Left ventricle myocardium inferior (tissue), 1 donor: ENCODE measurements at regions not wholly inside any gene's neighbourhood (a gene's known extent, or its start where the extent isn't known, plus 50 kb on each side); places are given as distances from the start of the nearest gene placed in this dataset.

ENCODE experiments used
- DNase-seq: peaks from one replicate; pipeline ENCODE4 v3.0.0-alpha.2; 2020
- H3K27ac ChIP-seq: fragments of 200-600 bp; replicated peaks from 2 replicates; pipeline ENCODE4 v1.8.0; 2021
- H3K27me3 ChIP-seq: fragments of 200-600 bp; 2 replicates; pipeline ENCODE4 v1.8.0; 2021; ENCODE audit warnings: low read depth
- H3K36me3 ChIP-seq: fragments of 200-600 bp; 2 replicates; pipeline ENCODE4 v1.8.0; 2021
- H3K4me1 ChIP-seq: fragments of 200-600 bp; 2 replicates; pipeline ENCODE4 v1.8.0; 2021
- H3K4me3 ChIP-seq: fragments of 200-600 bp; 2 replicates; pipeline ENCODE4 v1.8.0; 2021; ENCODE audit warnings: mild to moderate bottlenecking, moderate library complexity
- H3K9me3 ChIP-seq: fragments of 200-600 bp; replicated peaks from 2 replicates; pipeline ENCODE4 v1.8.0; 2021
- CTCF ChIP-seq: fragments of 200-600 bp; IDR thresholded peaks from 2 replicates; pipeline ENCODE4 v1.8.0; 2021; ENCODE audit warnings: antibody characterized with exemption, mild to moderate bottlenecking, borderline replicate concordance
- intact Hi-C: fragments of 100-400 bp; cut with micrococcal nuclease; formaldehyde crosslinking; loops from one replicate; pipeline ENCODE4 v1.11.0; 2022
- donor health status: DM: no; HTN: yes; CAD: no; lungs with severe emphysema.

GRCh38 chr18:78410094-78410786, 569.4 kb upstream of the SALL3 start:
- Histone ChIP-seq H3K27ac (no peak overlapping the region), H3K36me3 (no peaks in the 10 kb centered on the region), H3K4me1 (no peaks in the 10 kb centered on the region), H3K4me3 (no peak overlapping the region), H3K9me3 (no peaks in the 10 kb centered on the region), H3K27me3 (peaks cover 14% of the 10 kb centered on the region)
- no peak for DNase-seq
- no peak for TF ChIP-seq CTCF
- intact Hi-C loops = no loop called here

GRCh38 chr18:78411539-78411938, 568.1 kb upstream of the SALL3 start:
- no peak for DNase-seq
- Histone ChIP-seq H3K4me1 (no peaks in the 10 kb centered on the region), H3K4me3 (no peak overlapping the region), H3K27me3 (peaks cover 11% of the 10 kb centered on the region), H3K36me3 (no peaks in the 10 kb centered on the region), H3K27ac (no peak overlapping the region), H3K9me3 (no peaks in the 10 kb centered on the region)
- TF ChIP-seq CTCF = no peak
- intact Hi-C loops = no loop called here

GRCh38 chr18:78414302-78414701, 565.3 kb upstream of the SALL3 start:
- TF ChIP-seq CTCF = no peak
- Histone ChIP-seq H3K27me3 (peaks cover 22% of the 10 kb centered on the region), H3K36me3 (no peaks in the 10 kb centered on the region), H3K27ac (no peak overlapping the region), H3K4me3 (no peak overlapping the region), H3K4me1 (no peaks in the 10 kb centered on the region), H3K9me3 (no peaks in the 10 kb centered on the region)
- intact Hi-C loops = no loop called here
- DNase-seq = no peak

GRCh38 chr18:78416853-78417252, 562.8 kb upstream of the SALL3 start:
- Histone ChIP-seq H3K4me3 (no peak overlapping the region), H3K27ac (no peak overlapping the region), H3K27me3 (peaks cover 41% of the 10 kb centered on the region), H3K36me3 (no peaks in the 10 kb centered on the region), H3K4me1 (no peaks in the 10 kb centered on the region), H3K9me3 (no peaks in the 10 kb centered on the region)
- DNase-seq = no peak
- intact Hi-C loops = no loop called here
- no peak for TF ChIP-seq CTCF

- intact Hi-C loops = no loop called here
- H3K27ac ChIP-seq = no peak overlapping the region
- H3K9me3 ChIP-seq = no peaks in the 10 kb centered on the region
- H3K4me1 ChIP-seq = no peaks in the 10 kb centered on the region
- H3K4me3 ChIP-seq = no peak overlapping the region
- H3K27me3 ChIP-seq = peaks cover 54% of the 10 kb centered on the region
- no peaks in the 10 kb centered on the region for H3K36me3 ChIP-seq
- no peak for DNase-seq
- no peak for TF ChIP-seq CTCF
Observed at GRCh38 chr18:78418379-78418778, 561.2 kb upstream of the SALL3 start.
